HCT116 (cell line): ENCODE measurements at regions not wholly inside any gene's neighbourhood (a gene's known extent, or its start where the extent isn't known, plus 50 kb on each side); places are given as distances from the start of the nearest gene placed in this dataset.

Experiments
- EZH2 ChIP-seq: fragments of 200-600 bp; sonication (generic); IDR thresholded peaks from 2 replicates; pipeline ENCODE4 v1.6.1; 2017; ENCODE audit warnings: antibody characterized with exemption, mixed run types
- EZH2phosphoT487 ChIP-seq: fragments of 200-600 bp; IDR thresholded peaks from 2 replicates; pipeline ENCODE4 v1.6.1; 2018; ENCODE audit warnings: antibody characterized with exemption, borderline replicate concordance
- JUND ChIP-seq: IDR thresholded peaks from 2 replicates; pipeline ENCODE4 v1.6.1; 2012
- POLR2A ChIP-seq: IDR thresholded peaks from 2 replicates; pipeline ENCODE4 v1.7.0; 2011; ENCODE audit warnings: borderline replicate concordance; ENCODE audit not compliant: insufficient read depth, insufficient read length; ENCODE audit errors: extremely low read depth
- POLR2AphosphoS5 ChIP-seq: IDR thresholded peaks from 2 replicates; pipeline ENCODE4 v1.6.1; 2011; ENCODE audit warnings: mild to moderate bottlenecking, low read depth, low read length, moderate library complexity
- RAD21 ChIP-seq: IDR thresholded peaks from 2 replicates; pipeline ENCODE4 v1.6.1; 2012; ENCODE audit warnings: low read depth, mild to moderate bottlenecking
- SP1 ChIP-seq: IDR thresholded peaks from 2 replicates; pipeline ENCODE4 v1.6.1; 2012; ENCODE audit warnings: low read depth
- TCF7L2 ChIP-seq: IDR thresholded peaks from 2 replicates; pipeline ENCODE4 v1.7.0; 2011; ENCODE audit warnings: borderline replicate concordance, inconsistent platforms; ENCODE audit not compliant: insufficient read depth, insufficient read length; ENCODE audit errors: extremely low read depth
- YY1 ChIP-seq: IDR thresholded peaks from 2 replicates; pipeline ENCODE4 v1.6.1; 2011; ENCODE audit warnings: low read length, low read depth, moderate library complexity, mild to moderate bottlenecking; ENCODE audit not compliant: insufficient replicate concordance; ENCODE audit errors: extremely low read depth
- ZBTB33 ChIP-seq: IDR thresholded peaks from 2 replicates; pipeline ENCODE4 v1.6.1; 2011; ENCODE audit warnings: mild to moderate bottlenecking, low read length, moderate library complexity; ENCODE audit not compliant: insufficient replicate concordance; ENCODE audit errors: extremely low read depth
- TF ChIP-seq, protein P1 (sequence below), 3 experiments: fragments of 200-600 bp in 1 of 3; sonication (generic) in 1 of 3; IDR thresholded peaks in 2 of 3; conservative IDR thresholded peaks in 1 of 3; 2 replicates each; pipeline ENCODE4 v1.5.1; 2012 to 2017; ENCODE audit warnings: low read depth in 2 of 3, low read length in 2 of 3, antibody characterized with exemption in 1 of 3, borderline replicate concordance in 1 of 3, control low read depth in 1 of 3, mild to moderate bottlenecking in 1 of 3, mixed read lengths in 1 of 3, mixed run types in 1 of 3, moderate library complexity in 1 of 3; ENCODE audit not compliant: insufficient read depth in 1 of 3
- TF ChIP-seq, protein P2 (sequence below): IDR thresholded peaks from 2 replicates; pipeline ENCODE4 v1.6.1; 2012

GRCh38 chr17:6274310-6274709, 160.6 kb downstream of the AIPL1 start:
- TF ChIP-seq POLR2A (no peak), ZBTB33 (no peak), EZH2phosphoT487 (no peak), EZH2 (no peak), POLR2AphosphoS5 (no peak), YY1 (no peak), TCF7L2 (no peak), RAD21 (no peak), JUND (no peak), SP1 (no peak)
- TF ChIP-seq, protein P1, sequence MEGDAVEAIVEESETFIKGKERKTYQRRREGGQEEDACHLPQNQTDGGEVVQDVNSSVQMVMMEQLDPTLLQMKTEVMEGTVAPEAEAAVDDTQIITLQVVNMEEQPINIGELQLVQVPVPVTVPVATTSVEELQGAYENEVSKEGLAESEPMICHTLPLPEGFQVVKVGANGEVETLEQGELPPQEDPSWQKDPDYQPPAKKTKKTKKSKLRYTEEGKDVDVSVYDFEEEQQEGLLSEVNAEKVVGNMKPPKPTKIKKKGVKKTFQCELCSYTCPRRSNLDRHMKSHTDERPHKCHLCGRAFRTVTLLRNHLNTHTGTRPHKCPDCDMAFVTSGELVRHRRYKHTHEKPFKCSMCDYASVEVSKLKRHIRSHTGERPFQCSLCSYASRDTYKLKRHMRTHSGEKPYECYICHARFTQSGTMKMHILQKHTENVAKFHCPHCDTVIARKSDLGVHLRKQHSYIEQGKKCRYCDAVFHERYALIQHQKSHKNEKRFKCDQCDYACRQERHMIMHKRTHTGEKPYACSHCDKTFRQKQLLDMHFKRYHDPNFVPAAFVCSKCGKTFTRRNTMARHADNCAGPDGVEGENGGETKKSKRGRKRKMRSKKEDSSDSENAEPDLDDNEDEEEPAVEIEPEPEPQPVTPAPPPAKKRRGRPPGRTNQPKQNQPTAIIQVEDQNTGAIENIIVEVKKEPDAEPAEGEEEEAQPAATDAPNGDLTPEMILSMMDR (IDR thresholded peaks at IDR 0.05 in 2 of 3, conservative IDR thresholded peaks at IDR 0.05 in 1 of 3; ENCODE audit: borderline replicate concordance in 1 of 3, insufficient read depth in 1 of 3, low read depth in 2 of 3, low read length in 2 of 3): no peak
- TF ChIP-seq, protein P2, sequence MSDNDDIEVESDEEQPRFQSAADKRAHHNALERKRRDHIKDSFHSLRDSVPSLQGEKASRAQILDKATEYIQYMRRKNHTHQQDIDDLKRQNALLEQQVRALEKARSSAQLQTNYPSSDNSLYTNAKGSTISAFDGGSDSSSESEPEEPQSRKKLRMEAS: no peak
